Skeletal muscle cell (primary cell): ENCODE measurements at regions not wholly inside any gene's neighbourhood (a gene's known extent, or its start where the extent isn't known, plus 50 kb on each side); places are given as distances from the start of the nearest gene placed in this dataset.
"Not testable (repeated sequence)": the region's sequence is repeated elsewhere in the genome, so short reads cannot be mapped to it uniquely, and the experiment has no call there.

ENCODE experiments used
- DNase-seq: peaks from one replicate; pipeline ENCODE4 v3.0.0-alpha.2; 2010; ENCODE audit warnings: low read depth
- H3K4me3 ChIP-seq: 2 replicates; pipeline ENCODE4 v1.5.1; 2011; ENCODE audit warnings: low read depth, mild to moderate bottlenecking, control low read depth, low read length, moderate library complexity

- no peak for DNase-seq
- H3K4me3 ChIP-seq = no peak overlapping the region
These were observed 270.8 kb upstream of the UBE2E3 start for GRCh38 chr2:180709392-180710145.

GRCh38 chr2:180707884-180708205 is 272.6 kb upstream of the UBE2E3 start:
- peak; percentile 95 for DNase-seq
- H3K4me3 ChIP-seq = no peak overlapping the region

- H3K4me3 ChIP-seq = no peak overlapping the region
- DNase-seq = no peak
These were observed 273.1 kb upstream of the UBE2E3 start for GRCh38 chr2:180707175-180707883.

GRCh38 chr2:180706694-180707093 is 273.7 kb upstream of the UBE2E3 start:
- DNase-seq = no peak
- H3K4me3 ChIP-seq = no peak overlapping the region

- H3K4me3 ChIP-seq = no peak overlapping the region
- DNase-seq = no peak
These were observed 274.9 kb upstream of the UBE2E3 start for GRCh38 chr2:180705551-180705950.

GRCh38 chr2:180705122-180705521 is 275.3 kb upstream of the UBE2E3 start:
- H3K4me3 ChIP-seq = no peak overlapping the region
- DNase-seq = peak; percentile 24

GRCh38 chr2:180699657-180700361 is 280.6 kb upstream of the UBE2E3 start:
- no peak for DNase-seq
- no peak overlapping the region for H3K4me3 ChIP-seq

GRCh38 chr2:180698668-180699067 is 281.7 kb upstream of the UBE2E3 start:
- H3K4me3 ChIP-seq = no peak overlapping the region
- no peak for DNase-seq

GRCh38 chr2:180695586-180696401 is 284.6 kb upstream of the UBE2E3 start:
- no peak for DNase-seq
- H3K4me3 ChIP-seq = no peak overlapping the region

GRCh38 chr2:180694445-180695421 is 285.7 kb upstream of the UBE2E3 start:
- DNase-seq = no peak
- no peak overlapping the region for H3K4me3 ChIP-seq

GRCh38 chr2:180692322-180692721 is 288.1 kb upstream of the UBE2E3 start:
- H3K4me3 ChIP-seq = no peak overlapping the region
- DNase-seq = no peak

GRCh38 chr2:180691855-180692223 is 288.6 kb upstream of the UBE2E3 start:
- not testable (repeated sequence) for H3K4me3 ChIP-seq

GRCh38 chr2:180691186-180691854 is 289.1 kb upstream of the UBE2E3 start:
- DNase-seq, H3K4me3 ChIP-seq: not testable (repeated sequence)

More at GRCh38 chr2:180691855-180692223, 288.6 kb upstream of the UBE2E3 start:
- not testable (repeated sequence) for DNase-seq

- peak; percentile 19 for DNase-seq
- no peak overlapping the region for H3K4me3 ChIP-seq
These were observed 289.8 kb upstream of the UBE2E3 start for GRCh38 chr2:180690611-180691010.

- DNase-seq = no peak
- no peak overlapping the region for H3K4me3 ChIP-seq
These were observed 297.5 kb upstream of the UBE2E3 start for GRCh38 chr2:180682871-180683270.

- H3K4me3 ChIP-seq = no peak overlapping the region
- no peak for DNase-seq
These were observed 300.7 kb upstream of the UBE2E3 start for GRCh38 chr2:180679693-180680092.

- no peak for DNase-seq
- H3K4me3 ChIP-seq = no peak overlapping the region
These were observed 301.8 kb upstream of the UBE2E3 start for GRCh38 chr2:180678625-180678972.

- DNase-seq = no peak
- no peak overlapping the region for H3K4me3 ChIP-seq
These were observed 302.3 kb upstream of the UBE2E3 start for GRCh38 chr2:180677930-180678624.
